Vagina (tissue), 2 donors: ENCODE measurements at regions not wholly inside any gene's neighbourhood (a gene's known extent, or its start where the extent isn't known, plus 50 kb on each side); places are given as distances from the start of the nearest gene placed in this dataset.

Experiments used
- CTCF ChIP-seq, 3 experiments: fragments of 450-650 bp in 2 of 3; fragments of 200-600 bp in 1 of 3; sonication (generic) in 1 of 3; IDR thresholded peaks; one replicate each; pipeline ENCODE4 v1.5.1; 2017 to 2019; ENCODE audit warnings: antibody characterized with exemption in 3 of 3, mild to moderate bottlenecking in 2 of 3, moderate library complexity in 2 of 3
- POLR2AphosphoS5 ChIP-seq, 2 donors: sonication (generic); formaldehyde crosslinking; IDR thresholded peaks; one replicate each; pipeline ENCODE4 v1.9.0; 2017; ENCODE audit warnings: antibody characterized with exemption in 2 of 2, mild to moderate bottlenecking in 2 of 2, low read depth in 1 of 2; ENCODE audit not compliant: insufficient read depth in 1 of 2

- TF ChIP-seq CTCF (IDR thresholded peaks at IDR 0.05): no peak
- TF ChIP-seq POLR2AphosphoS5 (IDR thresholded peaks at IDR 0.05; ENCODE audit: insufficient read depth in 1 of 2, low read depth in 1 of 2): no peak
Measured at GRCh38 chr18:31235856-31236255, 73.2 kb upstream of the DSC1 start.
